ENCODE measurements at regions not wholly inside any gene's neighbourhood (a gene's known extent, or its start where the extent isn't known, plus 50 kb on each side); places are given as distances from the start of the nearest gene placed in this dataset.
"Not testable (repeated sequence)": the region's sequence is repeated elsewhere in the genome, so short reads cannot be mapped to it uniquely, and the experiment has no call there.

- no peak for DNase-seq (ENCODE audit: low read depth in 2 of 3, low spot score in 2 of 3)
Measured at GRCh38 chr7:51467384-51468017, 150.9 kb upstream of the COBL start.

GRCh38 chr7:51459809-51460208 lies 143.2 kb upstream of the COBL start:
- no peak for DNase-seq (ENCODE audit: low read depth in 2 of 3, low spot score in 2 of 3)

DNA sequence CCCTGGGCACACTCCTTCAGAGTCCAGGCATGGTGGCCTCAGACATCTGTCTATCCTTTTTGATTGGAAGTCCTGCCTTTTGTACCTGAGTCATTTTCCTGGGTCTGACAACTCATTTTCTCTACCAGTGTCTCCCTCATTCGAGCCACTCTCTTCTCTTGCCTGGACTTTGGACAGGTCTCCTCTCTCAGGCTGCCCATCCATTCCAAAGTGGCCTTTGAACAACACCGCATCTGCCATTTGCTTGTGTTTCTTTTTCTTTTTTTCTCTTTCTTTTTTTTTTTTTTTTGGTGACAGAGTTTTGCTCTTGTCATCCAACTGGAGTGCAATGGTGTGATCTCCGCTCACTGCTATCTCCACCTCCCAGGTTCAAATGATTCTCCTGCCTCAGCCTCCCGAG lies 142.1 kb upstream of the COBL start:
- DNase-seq (ENCODE audit: low read depth in 2 of 3, low spot score in 2 of 3), result no peak

DNA sequence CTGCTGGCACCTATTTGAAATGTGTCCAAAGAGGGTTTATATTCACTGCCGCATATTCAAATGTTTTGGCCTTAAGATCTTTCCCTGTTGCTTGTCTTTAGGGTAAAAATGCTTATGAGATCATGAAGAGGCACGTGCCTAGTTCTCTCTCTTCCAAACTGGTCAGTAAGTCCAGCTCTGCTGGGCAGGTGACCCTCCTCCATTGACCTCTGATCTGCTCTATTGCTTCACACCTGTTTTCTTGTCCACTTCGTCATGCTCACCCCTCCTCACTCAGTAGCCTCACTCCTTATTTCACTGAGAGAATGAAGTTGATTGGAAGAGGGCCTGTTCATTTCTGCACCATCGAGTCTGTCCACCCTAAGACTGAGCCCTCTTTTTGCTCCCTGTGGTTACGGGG lies 140.5 kb upstream of the COBL start:
- no peak for DNase-seq (ENCODE audit: low read depth in 2 of 3, low spot score in 2 of 3)

DNA sequence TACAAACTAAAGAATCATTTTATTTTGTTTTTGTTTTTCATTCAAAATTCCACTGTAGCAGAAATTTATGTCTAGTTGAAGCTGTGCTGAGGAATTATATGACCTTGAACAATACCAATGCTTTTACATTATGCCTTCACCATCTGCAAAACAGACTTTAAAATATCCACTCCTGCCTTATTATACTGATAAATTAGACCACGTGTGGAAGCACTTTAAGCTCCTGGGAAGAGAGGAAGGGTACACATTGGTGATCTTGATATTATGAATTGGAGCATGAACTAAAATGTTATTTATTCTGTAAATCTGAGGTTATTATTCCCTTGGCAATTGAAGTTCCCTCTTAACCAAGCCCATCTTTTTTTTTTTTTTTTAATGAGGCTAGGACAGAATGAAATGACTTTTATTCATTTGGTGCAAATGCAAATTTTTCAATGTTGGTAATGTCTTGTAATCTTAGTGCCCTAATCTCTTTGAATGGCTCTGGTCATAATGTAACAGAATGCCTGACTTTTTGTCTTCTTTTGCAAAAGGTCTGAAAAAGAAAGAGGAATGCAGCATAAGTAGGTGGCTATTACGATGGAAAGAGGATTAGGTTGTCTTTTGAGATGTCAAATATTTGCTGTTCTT lies 139.9 kb upstream of the COBL start:
- DNase-seq (ENCODE audit: low read depth in 2 of 3, low spot score in 2 of 3), result no peak

DNA sequence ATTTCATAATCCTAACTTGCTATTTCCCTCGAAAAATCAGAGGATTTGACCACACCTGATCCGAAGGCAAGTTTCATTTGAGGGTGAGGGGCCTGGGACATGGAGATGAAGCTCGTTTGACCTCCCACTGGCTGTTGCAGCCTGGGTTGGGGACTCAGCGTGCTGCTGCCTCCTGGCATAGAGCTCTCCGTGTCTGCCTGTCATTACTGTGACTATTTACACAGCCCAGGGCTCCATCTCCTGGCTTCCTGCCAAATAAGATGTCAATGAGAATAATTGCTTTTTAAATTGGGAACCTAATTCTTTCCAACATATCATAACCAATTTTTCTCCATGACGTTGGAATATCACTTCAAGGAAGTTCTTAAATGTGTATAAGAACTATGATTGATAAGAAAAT lies 139.3 kb upstream of the COBL start:
- no peak for DNase-seq (ENCODE audit: low read depth in 2 of 3, low spot score in 2 of 3)

DNA sequence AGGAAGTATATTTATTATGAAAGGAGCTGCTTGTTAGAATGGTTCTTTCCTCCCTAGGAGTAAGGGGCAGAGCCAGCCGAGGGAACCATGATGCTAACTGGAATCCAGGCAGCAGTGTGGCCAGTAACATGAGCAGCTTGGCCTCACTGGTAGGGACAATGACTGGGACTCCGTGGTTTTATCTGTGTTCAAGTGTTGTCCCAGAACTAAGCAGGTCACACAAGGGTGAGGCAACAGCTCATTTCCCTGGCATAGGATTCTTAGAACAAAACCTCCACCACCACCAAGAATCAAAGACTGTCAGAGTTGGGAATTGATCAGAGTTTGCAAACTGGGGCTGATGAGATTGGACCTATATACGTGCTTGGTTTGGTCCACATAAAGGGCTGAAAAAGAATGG lies 138.9 kb upstream of the COBL start:
- DNase-seq (ENCODE audit: low read depth in 2 of 3, low spot score in 2 of 3), result no peak

- no peak for DNase-seq (ENCODE audit: low read depth in 2 of 3, low spot score in 2 of 3)
Measured at GRCh38 chr7:51455086-51455485, 138.5 kb upstream of the COBL start.

DNA sequence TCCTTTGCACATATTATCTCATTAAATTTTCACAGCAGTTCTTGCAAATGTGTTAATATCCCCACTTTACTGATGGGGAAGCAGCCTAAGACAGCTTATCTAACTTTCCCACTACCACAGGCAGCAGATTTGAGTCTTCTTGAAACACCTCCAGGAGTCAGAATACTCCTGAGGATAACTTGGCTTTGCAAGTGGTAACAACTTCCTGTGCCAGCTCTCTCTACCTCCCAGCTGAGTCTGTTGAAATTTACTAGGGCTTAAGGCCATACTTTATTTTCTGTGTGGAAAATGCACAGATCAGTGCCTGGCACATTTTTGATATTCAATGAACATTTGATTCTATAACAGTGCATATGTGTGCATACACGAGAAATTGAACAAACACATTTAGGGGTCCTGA lies 136.1 kb upstream of the COBL start:
- no peak for DNase-seq (ENCODE audit: low read depth in 2 of 3, low spot score in 2 of 3)

- no peak for DNase-seq (ENCODE audit: low read depth in 2 of 3, low spot score in 2 of 3)
Measured at GRCh38 chr7:51451751-51452476, 135.3 kb upstream of the COBL start.

- no peak for DNase-seq (ENCODE audit: low read depth in 2 of 3, low spot score in 2 of 3)
Measured at GRCh38 chr7:51450541-51450940, 133.9 kb upstream of the COBL start.

- DNase-seq (ENCODE audit: low read depth in 2 of 3, low spot score in 2 of 3), result no peak
Measured at GRCh38 chr7:51446785-51447184, 130.2 kb upstream of the COBL start.

DNA sequence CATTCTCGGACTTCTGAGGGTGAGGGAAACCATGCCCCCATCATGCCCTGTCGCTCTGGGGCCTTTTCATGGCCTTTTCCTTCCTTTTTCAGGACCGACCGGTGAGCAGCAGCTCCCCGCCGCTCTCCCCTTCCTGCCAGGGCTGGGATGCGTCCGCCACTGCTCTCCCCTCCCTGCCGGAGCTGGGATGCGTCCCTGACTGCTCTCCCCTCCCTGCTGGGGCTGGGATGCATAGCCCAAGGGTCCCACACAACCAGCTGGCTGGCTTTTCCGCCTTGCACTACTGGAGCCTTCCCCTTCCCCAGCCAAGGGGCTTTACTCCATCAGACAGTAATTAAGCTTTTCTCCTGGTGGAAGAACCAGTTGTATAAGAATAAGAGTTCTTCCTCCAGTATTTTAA lies 129.7 kb upstream of the COBL start:
- no peak for DNase-seq (ENCODE audit: low read depth in 2 of 3, low spot score in 2 of 3)

DNA sequence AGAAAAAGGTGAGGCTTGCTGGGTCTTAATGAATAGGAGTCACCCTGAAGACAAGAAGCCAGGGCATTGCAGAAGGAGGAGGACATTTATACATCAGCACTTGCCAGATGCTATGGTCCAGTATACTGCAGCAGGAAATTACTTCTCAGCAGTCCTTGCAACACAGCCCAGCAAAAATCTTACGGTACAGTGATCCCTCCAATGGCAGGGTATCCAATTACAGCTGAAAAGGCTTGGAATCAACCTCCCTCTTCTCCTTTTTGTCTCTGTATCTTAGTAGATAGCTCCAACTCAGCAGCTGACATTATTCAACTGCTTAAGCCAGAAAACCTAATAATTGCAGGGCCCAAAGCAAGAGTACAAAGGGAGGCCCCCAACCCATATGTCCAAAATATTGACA lies 128.3 kb upstream of the COBL start:
- no peak for DNase-seq (ENCODE audit: low read depth in 2 of 3, low spot score in 2 of 3)

DNA sequence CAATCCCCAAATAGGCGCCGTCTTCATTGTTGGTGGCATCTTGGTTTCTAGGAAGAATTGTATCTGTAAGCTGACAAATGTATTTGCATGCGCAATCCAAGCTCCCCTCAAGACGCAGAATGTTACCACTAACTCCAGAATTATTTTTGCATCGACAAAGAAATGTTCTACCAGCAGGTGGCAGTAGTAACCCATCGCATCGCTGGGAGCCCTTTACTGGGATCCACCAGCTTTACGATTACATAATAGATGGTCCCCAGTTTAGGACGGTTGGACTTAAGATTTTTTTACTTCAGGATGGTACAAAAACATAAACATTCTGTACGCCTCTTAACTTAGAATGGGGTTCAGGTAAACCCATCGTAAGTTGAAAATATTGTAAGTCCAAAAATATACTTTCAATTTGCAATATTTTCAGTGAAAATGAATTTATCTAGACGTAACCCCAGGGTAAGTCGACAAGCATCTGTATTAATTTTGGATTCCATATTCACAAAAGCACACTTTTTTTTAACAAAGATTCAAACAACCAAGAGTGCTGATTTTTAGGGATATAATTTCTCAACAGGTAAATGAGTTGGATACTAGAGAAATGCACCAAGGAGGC lies 114.0 kb upstream of the COBL start:
- peak in 2 of 3 experiments; percentile 16 to 18 for DNase-seq (ENCODE audit: low read depth in 2 of 3, low spot score in 2 of 3)

- DNase-seq (ENCODE audit: low read depth in 2 of 3, low spot score in 2 of 3), result no peak
Measured at GRCh38 chr7:51428217-51428887, 111.7 kb upstream of the COBL start.

- no peak for DNase-seq (ENCODE audit: low read depth in 2 of 3, low spot score in 2 of 3)
Measured at GRCh38 chr7:51426163-51426562, 109.6 kb upstream of the COBL start.

- not testable (repeated sequence) for DNase-seq (ENCODE audit: low read depth in 2 of 3, low spot score in 2 of 3)
Measured at GRCh38 chr7:51409934-51410333, 93.3 kb upstream of the COBL start.

GRCh38 chr7:51397608-51398007 lies 81.0 kb upstream of the COBL start:
- DNase-seq (ENCODE audit: low read depth in 2 of 3, low spot score in 2 of 3), result not testable (repeated sequence)

DNA sequence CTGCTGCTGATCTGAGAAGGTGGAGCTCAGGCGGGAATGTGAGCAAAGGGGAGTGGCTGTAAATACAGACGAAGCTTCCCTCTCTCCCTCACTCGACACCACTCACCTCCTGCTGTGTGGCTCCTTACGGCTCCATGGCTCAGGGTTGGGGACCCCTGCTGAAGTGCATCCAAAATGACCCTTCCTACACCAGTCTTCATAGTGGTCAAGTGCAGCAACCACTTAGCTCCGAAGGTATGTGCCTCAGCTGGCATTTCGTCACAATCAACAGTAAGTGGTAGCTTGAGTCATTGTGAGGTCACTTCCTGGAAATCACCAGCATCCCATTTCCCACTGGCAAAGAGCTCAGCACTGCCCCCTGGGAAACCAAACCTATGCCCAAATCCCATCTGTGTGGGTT lies 76.4 kb upstream of the COBL start:
- not testable (repeated sequence) for DNase-seq (ENCODE audit: low read depth in 2 of 3, low spot score in 2 of 3)

GRCh38 chr7:51389952-51390351 lies 73.3 kb upstream of the COBL start:
- DNase-seq (ENCODE audit: low read depth in 2 of 3, low spot score in 2 of 3), result not testable (repeated sequence)
